ENCODE measurements at regions not wholly inside any gene's neighbourhood (a gene's known extent, or its start where the extent isn't known, plus 50 kb on each side); places are given as distances from the start of the nearest gene placed in this dataset.

DNA sequence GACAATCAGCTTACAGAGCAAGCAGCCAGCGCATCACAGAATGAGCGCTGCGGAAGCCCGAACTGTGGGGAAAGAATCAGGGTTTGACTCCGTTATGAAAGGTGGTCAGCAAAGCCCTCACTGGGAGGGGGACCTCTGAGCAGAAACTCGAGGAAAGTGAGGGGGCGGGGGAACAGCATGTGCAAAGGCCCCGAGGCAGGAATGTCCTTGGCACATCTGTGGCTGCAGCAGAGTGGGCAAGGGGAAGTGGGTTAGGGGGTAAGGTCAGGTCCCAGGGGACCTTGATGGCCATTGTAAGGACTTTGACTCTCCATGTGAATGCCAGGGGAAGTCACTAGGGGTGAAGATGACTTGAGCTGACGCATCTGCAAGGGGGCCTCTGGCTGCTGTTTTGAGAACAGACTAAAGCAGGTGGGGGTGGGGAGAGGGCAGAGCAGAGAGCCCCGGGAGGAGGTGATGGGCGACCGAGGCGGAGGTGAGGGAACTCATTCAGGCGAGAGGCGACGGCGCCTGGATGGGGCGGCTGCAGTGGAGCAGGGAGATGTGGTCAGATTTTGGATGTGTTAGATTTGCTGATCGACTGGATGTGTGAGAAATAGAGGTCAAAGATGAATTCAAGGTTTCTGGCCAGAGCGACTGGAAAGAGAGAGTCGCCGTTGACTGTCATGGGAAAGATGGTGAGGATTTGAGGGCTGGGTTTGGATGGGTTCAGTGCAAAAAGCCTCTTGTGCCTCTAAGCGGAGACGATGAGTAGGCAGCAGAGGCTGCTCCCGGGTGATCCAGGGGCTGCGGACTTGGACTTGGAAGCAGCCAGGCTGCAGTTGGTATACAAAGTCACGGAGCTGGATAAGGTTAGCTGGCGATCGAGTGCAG lies 108.0 kb upstream of the ZBTB40 start:
- Histone ChIP-seq H3K4me2 (ENCODE audit: low read depth, low read length) (no peak overlapping the region), H3K27ac (ENCODE audit: extremely low read length, insufficient read depth, low read length) (no peak overlapping the region), H3K4me3 (replicated peaks in 1 of 3; ENCODE audit: insufficient read depth in 1 of 3, low read depth in 2 of 3, low read length in 3 of 3) (no peak overlapping the region), H4K20me1 (ENCODE audit: insufficient read depth, low read length) (peaks cover 8% of the 10 kb centered on the region; the same call in 1 of the 2 replicates), H3K4me1 (ENCODE audit: insufficient read depth, low read length) (peaks cover 37% of the 10 kb centered on the region), H3K27me3 (ENCODE audit: control insufficient read depth in 1 of 2, insufficient read depth in 2 of 2, low read length in 2 of 2) (peaks cover 7 to 81% of the 10 kb centered on the region in 2 experiments), H3K9me3 (ENCODE audit: low read length) (no peaks in the 10 kb centered on the region), H2AFZ (ENCODE audit: low read length) (no peak overlapping the region), H3K36me3 (replicated peaks in 1 of 2; ENCODE audit: control insufficient read depth in 1 of 2, insufficient read depth in 2 of 2, low read length in 2 of 2) (no peaks in the 10 kb centered on the region), H3K9ac (ENCODE audit: insufficient read depth, low read depth, low read length) (no peak overlapping the region), H3K79me2 (ENCODE audit: insufficient read depth, low read length) (no peaks in the 10 kb centered on the region)
- no peak for TF ChIP-seq SOX13 (IDR thresholded peaks at IDR 0.05)
- no peak for TF ChIP-seq SOX13 (CRISPR knock-in tag; conservative IDR thresholded peaks at IDR 0.05 in 1 of 2, IDR thresholded peaks at IDR 0.05 in 1 of 2)
- TF ChIP-seq ZNF343 (CRISPR knock-in tag; IDR thresholded peaks at IDR 0.05), result no peak
- TF ChIP-seq, protein P1, sequence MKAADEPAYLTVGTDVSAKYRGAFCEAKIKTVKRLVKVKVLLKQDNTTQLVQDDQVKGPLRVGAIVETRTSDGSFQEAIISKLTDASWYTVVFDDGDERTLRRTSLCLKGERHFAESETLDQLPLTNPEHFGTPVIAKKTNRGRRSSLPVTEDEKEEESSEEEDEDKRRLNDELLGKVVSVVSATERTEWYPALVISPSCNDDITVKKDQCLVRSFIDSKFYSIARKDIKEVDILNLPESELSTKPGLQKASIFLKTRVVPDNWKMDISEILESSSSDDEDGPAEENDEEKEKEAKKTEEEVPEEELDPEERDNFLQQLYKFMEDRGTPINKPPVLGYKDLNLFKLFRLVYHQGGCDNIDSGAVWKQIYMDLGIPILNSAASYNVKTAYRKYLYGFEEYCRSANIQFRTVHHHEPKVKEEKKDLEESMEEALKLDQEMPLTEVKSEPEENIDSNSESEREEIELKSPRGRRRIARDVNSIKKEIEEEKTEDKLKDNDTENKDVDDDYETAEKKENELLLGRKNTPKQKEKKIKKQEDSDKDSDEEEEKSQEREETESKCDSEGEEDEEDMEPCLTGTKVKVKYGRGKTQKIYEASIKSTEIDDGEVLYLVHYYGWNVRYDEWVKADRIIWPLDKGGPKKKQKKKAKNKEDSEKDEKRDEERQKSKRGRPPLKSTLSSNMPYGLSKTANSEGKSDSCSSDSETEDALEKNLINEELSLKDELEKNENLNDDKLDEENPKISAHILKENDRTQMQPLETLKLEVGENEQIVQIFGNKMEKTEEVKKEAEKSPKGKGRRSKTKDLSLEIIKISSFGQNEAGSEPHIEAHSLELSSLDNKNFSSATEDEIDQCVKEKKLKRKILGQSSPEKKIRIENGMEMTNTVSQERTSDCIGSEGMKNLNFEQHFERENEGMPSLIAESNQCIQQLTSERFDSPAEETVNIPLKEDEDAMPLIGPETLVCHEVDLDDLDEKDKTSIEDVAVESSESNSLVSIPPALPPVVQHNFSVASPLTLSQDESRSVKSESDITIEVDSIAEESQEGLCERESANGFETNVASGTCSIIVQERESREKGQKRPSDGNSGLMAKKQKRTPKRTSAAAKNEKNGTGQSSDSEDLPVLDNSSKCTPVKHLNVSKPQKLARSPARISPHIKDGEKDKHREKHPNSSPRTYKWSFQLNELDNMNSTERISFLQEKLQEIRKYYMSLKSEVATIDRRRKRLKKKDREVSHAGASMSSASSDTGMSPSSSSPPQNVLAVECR (CRISPR knock-in tag; IDR thresholded peaks at IDR 0.05; ENCODE audit: borderline replicate concordance), result no peak
- no peak for TF ChIP-seq MYC (CRISPR knock-in tag; IDR thresholded peaks at IDR 0.05; ENCODE audit: borderline replicate concordance)
- TF ChIP-seq, protein P2, sequence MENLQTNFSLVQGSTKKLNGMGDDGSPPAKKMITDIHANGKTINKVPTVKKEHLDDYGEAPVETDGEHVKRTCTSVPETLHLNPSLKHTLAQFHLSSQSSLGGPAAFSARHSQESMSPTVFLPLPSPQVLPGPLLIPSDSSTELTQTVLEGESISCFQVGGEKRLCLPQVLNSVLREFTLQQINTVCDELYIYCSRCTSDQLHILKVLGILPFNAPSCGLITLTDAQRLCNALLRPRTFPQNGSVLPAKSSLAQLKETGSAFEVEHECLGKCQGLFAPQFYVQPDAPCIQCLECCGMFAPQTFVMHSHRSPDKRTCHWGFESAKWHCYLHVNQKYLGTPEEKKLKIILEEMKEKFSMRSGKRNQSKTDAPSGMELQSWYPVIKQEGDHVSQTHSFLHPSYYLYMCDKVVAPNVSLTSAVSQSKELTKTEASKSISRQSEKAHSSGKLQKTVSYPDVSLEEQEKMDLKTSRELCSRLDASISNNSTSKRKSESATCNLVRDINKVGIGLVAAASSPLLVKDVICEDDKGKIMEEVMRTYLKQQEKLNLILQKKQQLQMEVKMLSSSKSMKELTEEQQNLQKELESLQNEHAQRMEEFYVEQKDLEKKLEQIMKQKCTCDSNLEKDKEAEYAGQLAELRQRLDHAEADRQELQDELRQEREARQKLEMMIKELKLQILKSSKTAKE (CRISPR knock-in tag; IDR thresholded peaks at IDR 0.05; ENCODE audit: borderline replicate concordance), result no peak
- TF ChIP-seq MXD4 (CRISPR knock-in tag; IDR thresholded peaks at IDR 0.05), result no peak
- TF ChIP-seq RBAK (CRISPR knock-in tag; IDR thresholded peaks at IDR 0.05), result no peak
- TF ChIP-seq RFX1 (IDR thresholded peaks at IDR 0.05), result no peak
- TF ChIP-seq, protein P3, sequence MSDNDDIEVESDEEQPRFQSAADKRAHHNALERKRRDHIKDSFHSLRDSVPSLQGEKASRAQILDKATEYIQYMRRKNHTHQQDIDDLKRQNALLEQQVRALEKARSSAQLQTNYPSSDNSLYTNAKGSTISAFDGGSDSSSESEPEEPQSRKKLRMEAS (IDR thresholded peaks at IDR 0.05), result no peak
- TF ChIP-seq ZNF543 (CRISPR knock-in tag; IDR thresholded peaks at IDR 0.05), result no peak
- 65% methylated on average over 29 of the region's 29 CpGs for WGBS (ENCODE audit: low lambda C conversion rate)
- BruUV-seq (replicated peaks), result no TSS peak
- intact Hi-C loops (cut with micrococcal nuclease; ENCODE audit: unreplicated experiment), result no loop called here
- DNase-seq (ENCODE audit: low spot score) (no peak), FAIRE-seq (no peak), ATAC-seq (no peak)
- in situ Hi-C loops (cut with HindIII; ENCODE audit: extremely low pct_ligation_motif_present, low pct_unique_long_range_greater_than_20kb), result no loop called here
- ChIA-PET CTCF (ENCODE audit: low intra/inter-chr PET ratio, low total read pairs) (no interaction called here), POLR2A (no interaction called here)

Measured in HepG2 (cell line).